ENCODE measurements at regions not wholly inside any gene's neighbourhood (a gene's known extent, or its start where the extent isn't known, plus 50 kb on each side); places are given as distances from the start of the nearest gene placed in this dataset.

DNA sequence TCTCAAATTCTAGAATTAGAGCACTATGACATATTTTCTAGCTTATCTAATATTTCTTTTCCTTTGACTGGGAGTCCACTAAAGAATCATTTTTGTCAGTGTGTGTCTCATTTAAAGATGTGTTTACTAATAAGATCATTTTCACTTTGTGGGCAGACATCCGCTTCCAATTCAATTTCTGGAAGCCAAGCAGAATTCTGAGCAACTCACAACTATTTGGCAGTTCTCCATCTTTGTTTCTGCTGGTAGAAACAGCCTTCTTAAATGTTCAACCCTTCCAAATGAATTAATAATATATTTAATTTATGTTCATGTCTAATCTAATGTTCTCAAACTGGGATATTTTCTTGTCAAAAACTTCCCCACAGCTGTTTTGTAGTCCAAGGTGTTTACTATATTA lies 411.8 kb downstream of the KCTD12 start:
- Histone ChIP-seq H3K36me3 (replicated peaks in 1 of 2; ENCODE audit: control insufficient read depth in 1 of 2, insufficient read depth in 2 of 2, low read length in 1 of 2) (no peaks in the 10 kb centered on the region), H3K4me1 (ENCODE audit: control insufficient read depth in 1 of 2, insufficient read depth in 2 of 2, low read depth in 1 of 2, low read length in 1 of 2) (no peaks in the 10 kb centered on the region), H3K79me2 (ENCODE audit: insufficient read depth) (no peaks in the 10 kb centered on the region), H3K9me2 (no peaks in the 10 kb centered on the region), H3F3A (replicated peaks; ENCODE audit: insufficient read depth) (no peaks in the 10 kb centered on the region), H4K20me1 (ENCODE audit: insufficient read depth) (no peaks in the 10 kb centered on the region), H3K4me3 (ENCODE audit: low read depth in 2 of 2, low read length in 1 of 2) (no peak overlapping the region), H3K9ac (no peak overlapping the region), H3K27ac (ENCODE audit: low read depth in 2 of 2, low read length in 1 of 2) (no peak overlapping the region), H3K9me3 (no peaks in the 10 kb centered on the region), H3K4me2 (no peak overlapping the region), H2AFZ (ENCODE audit: low read depth) (no peak overlapping the region), H3K27me3 (ENCODE audit: insufficient read depth) (peaks cover 10% of the 10 kb centered on the region; the same call in 1 of the 2 replicates)
- TF ChIP-seq FOXM1 (IDR thresholded peaks at IDR 0.05; ENCODE audit: low read depth) (no peak), GATA2 (CRISPR knock-in tag; IDR thresholded peaks at IDR 0.05) (no peak), TEAD4 (IDR thresholded peaks at IDR 0.05; ENCODE audit: borderline replicate concordance, insufficient read depth) (no peak), RAD21 (IDR thresholded peaks at IDR 0.05; ENCODE audit: low read length) (no peak), MEF2A (IDR thresholded peaks at IDR 0.05; ENCODE audit: borderline replicate concordance, low read depth) (no peak), RFX5 (IDR thresholded peaks at IDR 0.05; ENCODE audit: low read length) (no peak), ZBTB33 (IDR thresholded peaks at IDR 0.05; ENCODE audit: borderline replicate concordance, low read depth) (no peak), PBX3 (IDR thresholded peaks at IDR 0.05) (no peak), IRF3 (IDR thresholded peaks at IDR 0.05; ENCODE audit: low read depth, low read length) (no peak), YY1 (IDR thresholded peaks at IDR 0.05; ENCODE audit: low read depth) (no peak), ELF1 (IDR thresholded peaks at IDR 0.05) (no peak)
- TF ChIP-seq, protein P1, sequence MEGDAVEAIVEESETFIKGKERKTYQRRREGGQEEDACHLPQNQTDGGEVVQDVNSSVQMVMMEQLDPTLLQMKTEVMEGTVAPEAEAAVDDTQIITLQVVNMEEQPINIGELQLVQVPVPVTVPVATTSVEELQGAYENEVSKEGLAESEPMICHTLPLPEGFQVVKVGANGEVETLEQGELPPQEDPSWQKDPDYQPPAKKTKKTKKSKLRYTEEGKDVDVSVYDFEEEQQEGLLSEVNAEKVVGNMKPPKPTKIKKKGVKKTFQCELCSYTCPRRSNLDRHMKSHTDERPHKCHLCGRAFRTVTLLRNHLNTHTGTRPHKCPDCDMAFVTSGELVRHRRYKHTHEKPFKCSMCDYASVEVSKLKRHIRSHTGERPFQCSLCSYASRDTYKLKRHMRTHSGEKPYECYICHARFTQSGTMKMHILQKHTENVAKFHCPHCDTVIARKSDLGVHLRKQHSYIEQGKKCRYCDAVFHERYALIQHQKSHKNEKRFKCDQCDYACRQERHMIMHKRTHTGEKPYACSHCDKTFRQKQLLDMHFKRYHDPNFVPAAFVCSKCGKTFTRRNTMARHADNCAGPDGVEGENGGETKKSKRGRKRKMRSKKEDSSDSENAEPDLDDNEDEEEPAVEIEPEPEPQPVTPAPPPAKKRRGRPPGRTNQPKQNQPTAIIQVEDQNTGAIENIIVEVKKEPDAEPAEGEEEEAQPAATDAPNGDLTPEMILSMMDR (IDR thresholded peaks at IDR 0.05), result no peak
- TF ChIP-seq, protein P2, sequence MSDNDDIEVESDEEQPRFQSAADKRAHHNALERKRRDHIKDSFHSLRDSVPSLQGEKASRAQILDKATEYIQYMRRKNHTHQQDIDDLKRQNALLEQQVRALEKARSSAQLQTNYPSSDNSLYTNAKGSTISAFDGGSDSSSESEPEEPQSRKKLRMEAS (IDR thresholded peaks at IDR 0.05; ENCODE audit: low read depth), result no peak
- WGBS (ENCODE audit: low lambda C conversion rate), result 61% methylated on average over 1 of the region's 1 CpG
- CTCF ChIA-PET, result interaction anchor here (0.6 to 3.3 kb wide), 22 partner anchors 11 to 905 kb away, joined by 3 to 21 read pairs (median 4); no protein-coding TSS in a partner anchor
- POLR2A ChIA-PET, result no interaction called here
- no peak for DNase-seq
